HepG2 (cell line): ENCODE measurements at regions not wholly inside any gene's neighbourhood (a gene's known extent, or its start where the extent isn't known, plus 50 kb on each side); places are given as distances from the start of the nearest gene placed in this dataset.

Experiments used
- ATAC-seq: fragments of 200-7000 bp; cut with Tn5 transposase; 3 replicates; pipeline ENCODE4 v1.9.1; 2020; ENCODE audit warnings: mild to moderate bottlenecking, moderate library complexity
- BruUV-seq: library from RNA; stranded (reverse); fragments of 400-500 nt; replicated peaks from 2 replicates; lab custom pipeline; 2021; lab: Mats Ljungman, UMichigan
- CTCF ChIA-PET: fragments of 300-600 bp; formaldehyde crosslinking; extraction: SDS; loops from one replicate; lab custom pipeline; 2021; ENCODE audit warnings: low total read pairs, inconsistent platforms, low intra/inter-chr PET ratio; lab: Yijun Ruan, JAX
- POLR2A ChIA-PET: fragments of 350-600 bp; sonication (Branson Sonifier 250); formaldehyde crosslinking; loops from one replicate; lab custom pipeline; 2020; ENCODE audit warnings: antibody characterized with exemption, inconsistent platforms; lab: Yijun Ruan, JAX
- DNase-seq: peaks from one replicate; pipeline ENCODE4 v3.0.0-alpha.2; 2015; ENCODE audit warnings: low spot score
- FAIRE-seq: peaks from 3 replicates; lab custom pipeline; 2011; peaks lifted over from hg19 to GRCh38; lab: Jason Lieb, UNC
- H2AFZ ChIP-seq: one replicate; pipeline ENCODE4 v1.6.1; 2011; ENCODE audit warnings: low read length, inconsistent platforms
- H3K27ac ChIP-seq: fragments of 300-600 bp; 3 replicates; pipeline ENCODE4 v1.8.0; 2011; ENCODE audit warnings: mixed run types, mild to moderate bottlenecking, mixed read lengths, low read length, inconsistent platforms; ENCODE audit not compliant: insufficient read depth; ENCODE audit errors: extremely low read length
- H3K27me3 ChIP-seq, 2 experiments: fragments of 200-600 bp in 1 of 2; 2 replicates in 1 of 2; 3 replicates in 1 of 2; pipeline versions ENCODE4 v1.6.0 to v1.8.0; 2011; ENCODE audit warnings: low read length in 2 of 2, mild to moderate bottlenecking in 2 of 2, moderate library complexity in 2 of 2, inconsistent platforms in 1 of 2; ENCODE audit not compliant: insufficient read depth in 2 of 2, control insufficient read depth in 1 of 2
- H3K36me3 ChIP-seq, 2 experiments: fragments of 200-600 bp in 1 of 2; replicated peaks in 1 of 2; 2 replicates in 1 of 2; 3 replicates in 1 of 2; pipeline versions ENCODE4 v1.5.1 to v1.8.0; 2011; ENCODE audit warnings: low read length in 2 of 2, inconsistent platforms in 1 of 2; ENCODE audit not compliant: insufficient read depth in 2 of 2, control insufficient read depth in 1 of 2
- H3K4me1 ChIP-seq: 2 replicates; pipeline ENCODE4 v1.5.1; 2012; ENCODE audit warnings: low read length, inconsistent platforms; ENCODE audit not compliant: insufficient read depth
- H3K4me2 ChIP-seq: 2 replicates; pipeline ENCODE4 v1.6.0; 2011; ENCODE audit warnings: low read depth, low read length, inconsistent platforms
- H3K4me3 ChIP-seq, 3 experiments: fragments of 200-600 bp in 1 of 3; sonication (generic), shearing (Covaris generic) in 1 of 3; replicated peaks in 1 of 3; 2 replicates each; pipeline ENCODE4 v1.5.1; 2011 to 2016; ENCODE audit warnings: low read length in 3 of 3, inconsistent platforms in 2 of 3, low read depth in 2 of 3, mild to moderate bottlenecking in 2 of 3, control low read depth in 1 of 3, mixed read lengths in 1 of 3; ENCODE audit not compliant: insufficient read depth in 1 of 3
- H3K79me2 ChIP-seq: one replicate; pipeline ENCODE4 v1.6.1; 2011; ENCODE audit warnings: low read length, inconsistent platforms; ENCODE audit not compliant: insufficient read depth
- H3K9ac ChIP-seq: 2 replicates; pipeline ENCODE4 v1.6.0; 2011; ENCODE audit warnings: mild to moderate bottlenecking, low read depth, low read length, inconsistent platforms; ENCODE audit not compliant: insufficient read depth
- H3K9me3 ChIP-seq: 2 replicates; pipeline ENCODE4 v1.5.1; 2012; ENCODE audit warnings: mild to moderate bottlenecking, low read length
- H4K20me1 ChIP-seq: 2 replicates; pipeline ENCODE4 v1.6.0; 2011; ENCODE audit warnings: inconsistent platforms, mild to moderate bottlenecking, low read length, moderate library complexity; ENCODE audit not compliant: insufficient read depth
- JARID2 ChIP-seq: sonication (generic); formaldehyde crosslinking; IDR thresholded peaks from 2 replicates; pipeline ENCODE4 v1.8.1; 2023; ENCODE audit warnings: missing genetic modification reagents, inconsistent platforms; ENCODE audit not compliant: insufficient replicate concordance
- LCORL ChIP-seq, 2 experiments: fragments of 450-650 bp in 1 of 2; sonication (generic) in 1 of 2; formaldehyde crosslinking in 1 of 2; IDR thresholded peaks; 2 replicates each; pipeline versions ENCODE4 v1.5.0 to v1.6.1; 2017 to 2020; ENCODE audit warnings: antibody characterized with exemption in 1 of 2, missing genetic modification reagents in 1 of 2
- MAX ChIP-seq: IDR thresholded peaks from 2 replicates; pipeline ENCODE4 v1.6.1; 2012; ENCODE audit warnings: inconsistent platforms
- PRMT3 ChIP-seq: sonication (generic); formaldehyde crosslinking; IDR thresholded peaks from 2 replicates; pipeline ENCODE4 v1.8.1; 2022; ENCODE audit warnings: low read depth, mild to moderate bottlenecking, moderate library complexity, missing genetic modification reagents, borderline replicate concordance
- RNF219 ChIP-seq: sonication (generic); formaldehyde crosslinking; IDR thresholded peaks from 2 replicates; pipeline ENCODE4 v1.5.0; 2020; ENCODE audit warnings: mild to moderate bottlenecking, missing genetic modification reagents
- SOX6 ChIP-seq, 2 experiments: fragments of 450-650 bp in 1 of 2; sonication (generic) in 1 of 2; formaldehyde crosslinking in 1 of 2; IDR thresholded peaks; 2 replicates each; pipeline versions ENCODE4 v1.4.0 to v1.6.1; 2017 to 2020; ENCODE audit warnings: antibody characterized with exemption in 1 of 2, mild to moderate bottlenecking in 1 of 2, missing genetic modification reagents in 1 of 2
- ZFYVE20 ChIP-seq: sonication (generic); formaldehyde crosslinking; IDR thresholded peaks from 2 replicates; pipeline ENCODE4 v1.8.0; 2023; ENCODE audit warnings: low read depth, mild to moderate bottlenecking, moderate library complexity, missing genetic modification reagents, borderline replicate concordance
- ZNF703 ChIP-seq: sonication (generic); formaldehyde crosslinking; IDR thresholded peaks from 2 replicates; pipeline ENCODE4 v1.5.1; 2020; ENCODE audit warnings: missing genetic modification reagents, mild to moderate bottlenecking, moderate library complexity, borderline replicate concordance
- ZNF781 ChIP-seq: sonication (generic); formaldehyde crosslinking; IDR thresholded peaks from 2 replicates; pipeline ENCODE4 v1.5.1; 2020; ENCODE audit warnings: borderline replicate concordance, mild to moderate bottlenecking, missing genetic modification reagents; ENCODE audit errors: not compliant biosample characterization
- WGBS: methylation state at CpG from one replicate; pipeline ENCODE4 v1.1.6; 2017; ENCODE audit warnings: low lambda C conversion rate; 5-methylcytosine and 5-hydroxymethylcytosine counted together
- in situ Hi-C: cut with HindIII; loops from 2 replicates; pipeline ENCODE4 v1.10.0; 2017; ENCODE audit warnings: low pct_unique_long_range_greater_than_20kb; ENCODE audit not compliant: extremely low pct_ligation_motif_present
- intact Hi-C: fragments of 100-400 bp; cut with micrococcal nuclease; formaldehyde crosslinking; loops from one replicate; pipeline ENCODE4 v1.10.0; 2022; ENCODE audit not compliant: unreplicated experiment

GRCh38 chr12:89234324-89235114 is 117.8 kb downstream of the DUSP6 start:
- ChIA-PET CTCF (no interaction called here), POLR2A (no interaction called here)
- intact Hi-C loops = no loop called here
- BruUV-seq = no TSS peak
- ATAC-seq (no peak), DNase-seq (no peak), FAIRE-seq (no peak)
- H3K4me2 ChIP-seq = no peak overlapping the region
- WGBS = 33% methylated on average over 4 of the region's 4 CpGs
- H3K4me1 ChIP-seq = no peaks in the 10 kb centered on the region
- H2AFZ ChIP-seq = no peak overlapping the region
- no peaks in the 10 kb centered on the region for H3K36me3 ChIP-seq
- H3K4me3 ChIP-seq = no peak overlapping the region
- H3K9me3 ChIP-seq = no peaks in the 10 kb centered on the region
- no peaks in the 10 kb centered on the region for H3K79me2 ChIP-seq
- no peak overlapping the region for H3K9ac ChIP-seq
- H3K27ac ChIP-seq = no peak overlapping the region
- in situ Hi-C loops = no loop called here
- TF ChIP-seq ZNF703 (CRISPR knock-in tag) = no peak
- H4K20me1 ChIP-seq = no peaks in the 10 kb centered on the region
- no peaks in the 10 kb centered on the region for H3K27me3 ChIP-seq

GRCh38 chr12:89231686-89232085 is 120.6 kb downstream of the DUSP6 start:
- ChIA-PET CTCF (no interaction called here), POLR2A (no interaction called here)
- H3K9me3 ChIP-seq = no peaks in the 10 kb centered on the region
- in situ Hi-C loops = no loop called here
- no peak overlapping the region for H3K4me2 ChIP-seq
- no TSS peak for BruUV-seq
- no peak overlapping the region for H2AFZ ChIP-seq
- no peak overlapping the region for H3K9ac ChIP-seq
- H3K27me3 ChIP-seq = no peaks in the 10 kb centered on the region
- no peaks in the 10 kb centered on the region for H3K79me2 ChIP-seq
- no peak overlapping the region for H3K4me3 ChIP-seq
- 47% methylated on average over 1 of the region's 1 CpG for WGBS
- no peak for DNase-seq
- TF ChIP-seq ZFYVE20 (CRISPR knock-in tag) (no peak), SOX6 (IDR thresholded peaks at IDR 0.05) (no peak), SOX6 (CRISPR knock-in tag; IDR thresholded peaks at IDR 0.05) (no peak), MAX (no peak), JARID2 (CRISPR knock-in tag) (no peak), LCORL (IDR thresholded peaks at IDR 0.05) (no peak), LCORL (CRISPR knock-in tag; IDR thresholded peaks at IDR 0.05) (no peak), PRMT3 (CRISPR knock-in tag) (no peak), ZNF781 (CRISPR knock-in tag) (no peak), RNF219 (CRISPR knock-in tag) (no peak)
- no peaks in the 10 kb centered on the region for H3K36me3 ChIP-seq
- intact Hi-C loops = no loop called here
- no peaks in the 10 kb centered on the region for H4K20me1 ChIP-seq
- no peak for ATAC-seq
- H3K27ac ChIP-seq = no peak overlapping the region
- no peaks in the 10 kb centered on the region for H3K4me1 ChIP-seq
- no peak for FAIRE-seq
